IPS-20b (cell line): ENCODE measurements at regions not wholly inside any gene's neighbourhood (a gene's known extent, or its start where the extent isn't known, plus 50 kb on each side); places are given as distances from the start of the nearest gene placed in this dataset.

Experiments
- H3K27ac ChIP-seq: one replicate; pipeline ENCODE4 v1.5.1; 2013; ENCODE audit warnings: low read length
- H3K27me3 ChIP-seq: 2 replicates; pipeline ENCODE4 v1.6.1; 2013; ENCODE audit warnings: mild to moderate bottlenecking, low read length, inconsistent platforms; ENCODE audit not compliant: insufficient read depth
- H3K36me3 ChIP-seq: 2 replicates; pipeline ENCODE4 v1.6.1; 2013; ENCODE audit warnings: low read depth, mild to moderate bottlenecking, inconsistent platforms, low read length, moderate library complexity; ENCODE audit not compliant: insufficient read depth
- H3K4me1 ChIP-seq: 2 replicates; pipeline ENCODE4 v1.6.1; 2013; ENCODE audit warnings: mild to moderate bottlenecking, control low read depth, inconsistent platforms, low read length, moderate library complexity; ENCODE audit not compliant: insufficient read depth
- H3K4me3 ChIP-seq: 2 replicates; pipeline ENCODE4 v1.5.1; 2013; ENCODE audit warnings: mild to moderate bottlenecking, low read length, inconsistent platforms
- H3K9ac ChIP-seq: 2 replicates; pipeline ENCODE4 v1.6.1; 2013; ENCODE audit warnings: low read depth, mild to moderate bottlenecking, inconsistent platforms, low read length, moderate library complexity
- H3K9me3 ChIP-seq: 2 replicates; pipeline ENCODE4 v1.6.1; 2013; ENCODE audit warnings: mild to moderate bottlenecking, low read depth, low read length, inconsistent platforms; ENCODE audit not compliant: insufficient read depth

DNA sequence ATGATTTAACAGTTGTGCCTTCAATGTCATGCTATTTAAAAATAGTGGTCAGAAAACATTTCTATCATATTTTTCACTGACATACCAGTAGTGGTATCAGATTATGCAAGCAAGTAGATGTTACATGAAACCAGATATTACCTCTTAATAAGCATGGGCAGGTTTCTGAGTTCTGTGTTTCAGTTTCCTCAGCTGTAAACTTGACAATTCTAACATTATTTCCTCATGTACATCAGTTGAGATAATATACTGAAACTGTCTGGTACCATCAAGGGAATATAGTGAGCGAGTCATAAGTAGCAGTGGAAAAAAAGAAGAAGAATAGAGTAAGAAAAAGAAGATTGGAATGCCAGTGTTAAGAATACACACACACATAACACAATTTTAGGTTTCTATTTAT, 477.9 kb upstream of the MANEA start:
- Histone ChIP-seq H3K9ac (no peak overlapping the region), H3K4me3 (no peak overlapping the region), H3K27ac (no peak overlapping the region), H3K36me3 (no peaks in the 10 kb centered on the region), H3K9me3 (no peaks in the 10 kb centered on the region), H3K27me3 (no peaks in the 10 kb centered on the region), H3K4me1 (no peaks in the 10 kb centered on the region)

DNA sequence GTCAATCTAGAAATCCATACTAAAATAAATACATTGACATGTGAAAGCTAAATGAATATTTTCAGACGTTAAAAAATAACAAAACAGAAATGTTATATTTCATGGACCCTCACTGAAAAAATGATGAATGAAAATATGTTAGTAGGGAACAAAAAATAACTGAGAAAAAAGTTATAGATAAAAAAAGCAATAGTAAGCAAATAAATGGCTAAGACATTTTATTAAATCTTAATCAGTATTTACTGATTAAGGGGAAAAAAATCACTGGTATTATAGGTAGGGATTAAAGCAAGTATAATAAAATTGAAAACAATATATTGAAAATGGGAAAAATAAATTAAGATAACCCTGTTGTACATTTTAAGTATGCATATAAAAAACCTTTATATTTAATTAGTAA, 468.1 kb upstream of the MANEA start:
- H3K4me3 ChIP-seq: no peak overlapping the region
- no peaks in the 10 kb centered on the region for H3K27me3 ChIP-seq
- no peak overlapping the region for H3K27ac ChIP-seq
- H3K4me1 ChIP-seq: no peaks in the 10 kb centered on the region
- H3K36me3 ChIP-seq: no peaks in the 10 kb centered on the region
- H3K9ac ChIP-seq: no peak overlapping the region
- no peaks in the 10 kb centered on the region for H3K9me3 ChIP-seq

DNA sequence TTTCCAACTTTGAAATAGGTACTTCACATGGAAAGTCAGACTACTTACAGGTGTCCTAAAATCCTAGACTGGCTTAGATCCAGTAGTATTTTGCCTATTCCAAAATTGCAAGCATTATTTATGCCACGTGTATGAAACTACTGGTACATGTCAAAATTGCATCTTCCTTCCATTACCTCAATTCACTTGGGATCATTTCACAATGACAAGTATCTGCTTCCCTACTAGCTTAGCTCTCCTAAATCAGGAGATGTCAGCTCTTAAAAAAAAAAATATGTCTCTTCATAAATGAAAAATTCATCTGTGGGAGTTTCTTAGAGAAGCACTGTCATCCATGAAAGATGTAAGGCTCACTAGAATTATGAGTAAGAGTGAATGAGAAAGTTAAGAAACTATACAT, 466.6 kb upstream of the MANEA start:
- no peaks in the 10 kb centered on the region for H3K27me3 ChIP-seq
- H3K36me3 ChIP-seq: no peaks in the 10 kb centered on the region
- H3K9me3 ChIP-seq: no peaks in the 10 kb centered on the region
- no peak overlapping the region for H3K9ac ChIP-seq
- H3K4me3 ChIP-seq: no peak overlapping the region
- H3K27ac ChIP-seq: no peak overlapping the region
- H3K4me1 ChIP-seq: no peaks in the 10 kb centered on the region

DNA sequence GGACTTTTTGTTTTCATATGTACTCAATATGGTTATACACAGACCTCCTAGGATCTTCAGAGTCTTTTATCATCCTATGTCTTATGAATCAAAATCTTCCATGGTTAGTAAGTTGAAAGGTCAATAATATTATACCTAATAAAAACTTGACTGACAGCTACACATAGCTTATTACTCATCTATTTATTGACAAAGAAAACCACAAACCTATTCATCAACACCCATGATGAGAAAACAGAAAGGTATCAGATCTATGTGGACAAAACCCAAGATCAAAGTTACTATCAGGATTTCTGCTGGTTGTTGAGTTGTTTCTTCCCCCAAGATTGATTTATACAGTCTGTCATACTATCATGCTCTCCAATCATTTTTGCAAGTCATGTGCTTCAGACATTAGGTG, 460.1 kb upstream of the MANEA start:
- no peaks in the 10 kb centered on the region for H3K9me3 ChIP-seq
- H3K4me3 ChIP-seq: no peak overlapping the region
- H3K9ac ChIP-seq: no peak overlapping the region
- H3K4me1 ChIP-seq: no peaks in the 10 kb centered on the region
- H3K27ac ChIP-seq: no peak overlapping the region
- H3K36me3 ChIP-seq: no peaks in the 10 kb centered on the region
- no peaks in the 10 kb centered on the region for H3K27me3 ChIP-seq

DNA sequence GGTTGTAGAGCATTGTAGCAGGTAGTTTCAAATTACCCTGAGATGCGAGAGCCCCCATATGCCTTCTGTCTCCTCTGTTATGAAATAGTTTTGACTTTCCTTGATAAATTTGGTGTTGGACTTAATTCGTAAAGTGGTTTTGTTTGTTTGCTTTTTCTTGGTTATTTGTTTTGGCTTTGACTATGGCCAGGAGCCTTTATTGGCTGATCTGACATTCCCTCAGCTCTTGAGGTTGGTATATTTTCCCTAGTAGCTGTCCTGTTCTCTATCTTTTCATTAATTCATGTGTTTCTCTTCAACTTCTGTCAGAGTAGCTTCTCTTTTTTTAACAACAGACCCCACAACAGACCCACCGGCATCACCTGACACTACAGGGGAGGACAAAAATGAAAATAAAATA, 457.4 kb upstream of the MANEA start:
- H3K36me3 ChIP-seq: no peaks in the 10 kb centered on the region
- no peaks in the 10 kb centered on the region for H3K27me3 ChIP-seq
- no peak overlapping the region for H3K27ac ChIP-seq
- H3K4me1 ChIP-seq: no peaks in the 10 kb centered on the region
- H3K4me3 ChIP-seq: no peak overlapping the region
- no peaks in the 10 kb centered on the region for H3K9me3 ChIP-seq
- no peak overlapping the region for H3K9ac ChIP-seq

DNA sequence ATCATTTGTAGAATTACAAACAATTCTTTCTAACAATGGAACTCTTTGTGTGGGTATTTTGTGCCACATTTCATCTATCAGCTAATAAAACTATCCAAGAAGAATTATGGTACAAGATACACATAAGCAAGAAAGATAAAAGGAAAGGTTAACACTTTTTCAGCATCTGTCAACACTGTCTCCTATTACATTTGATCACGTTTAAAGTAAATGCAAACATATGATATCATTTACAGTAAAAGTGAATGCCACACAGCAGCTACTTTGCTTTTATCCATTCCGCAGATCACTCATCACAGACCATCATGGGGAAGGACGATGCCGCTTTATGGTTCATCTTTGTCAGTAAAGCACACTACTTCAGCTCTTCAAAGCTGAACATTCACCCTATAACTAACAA, 456.4 kb upstream of the MANEA start:
- Histone ChIP-seq H3K4me3 (no peak overlapping the region), H3K27me3 (no peaks in the 10 kb centered on the region), H3K9ac (no peak overlapping the region)

DNA sequence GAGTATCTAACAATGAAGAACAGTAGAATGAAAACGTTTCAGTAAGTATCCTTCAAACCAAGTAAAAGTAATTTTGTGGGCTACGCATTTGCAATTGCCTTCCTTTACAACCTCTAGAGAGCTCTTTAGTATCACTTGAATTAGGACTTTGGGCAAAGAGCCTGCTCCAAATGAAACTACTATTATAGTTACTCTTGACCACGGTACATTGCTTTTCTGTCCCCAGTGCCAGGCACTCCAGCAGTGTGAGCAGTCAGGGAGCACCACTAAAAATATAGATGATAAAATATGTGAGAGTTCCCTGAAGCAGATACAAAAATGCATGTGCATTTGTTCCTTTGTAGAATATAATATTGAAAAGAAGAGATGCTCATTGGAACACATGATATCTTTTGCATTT, 450.1 kb upstream of the MANEA start:
- Histone ChIP-seq H3K4me1 (no peaks in the 10 kb centered on the region), H3K27ac (no peak overlapping the region), H3K9ac (no peak overlapping the region), H3K4me3 (no peak overlapping the region), H3K36me3 (no peaks in the 10 kb centered on the region), H3K27me3 (no peaks in the 10 kb centered on the region), H3K9me3 (no peaks in the 10 kb centered on the region)

More for the DNA sequence above, 456.4 kb upstream of the MANEA start:
- no peak overlapping the region for H3K27ac ChIP-seq
- no peaks in the 10 kb centered on the region for H3K36me3 ChIP-seq
- H3K9me3 ChIP-seq: no peaks in the 10 kb centered on the region
- no peaks in the 10 kb centered on the region for H3K4me1 ChIP-seq

DNA sequence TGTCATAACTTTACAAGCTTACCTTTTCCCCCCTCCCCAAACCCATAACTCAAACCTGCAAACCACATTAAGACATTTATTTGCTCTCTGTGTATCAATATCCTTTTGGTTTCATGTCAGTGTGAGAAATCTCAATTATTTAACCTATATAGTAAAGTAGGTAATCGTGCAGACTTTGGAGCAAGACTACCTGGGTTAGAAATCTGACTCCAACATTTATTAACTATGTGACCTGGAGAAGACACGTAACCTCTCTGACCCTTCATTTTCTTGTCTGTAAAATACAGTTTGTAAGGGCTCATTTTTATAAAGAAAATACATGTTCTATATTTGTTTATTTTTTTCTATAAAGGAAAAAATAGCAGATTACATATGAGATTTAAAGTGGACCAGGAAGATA, 448.9 kb upstream of the MANEA start:
- Histone ChIP-seq H3K4me1 (no peaks in the 10 kb centered on the region), H3K9me3 (no peaks in the 10 kb centered on the region), H3K4me3 (no peak overlapping the region), H3K36me3 (no peaks in the 10 kb centered on the region), H3K27me3 (no peaks in the 10 kb centered on the region), H3K9ac (no peak overlapping the region), H3K27ac (no peak overlapping the region)

DNA sequence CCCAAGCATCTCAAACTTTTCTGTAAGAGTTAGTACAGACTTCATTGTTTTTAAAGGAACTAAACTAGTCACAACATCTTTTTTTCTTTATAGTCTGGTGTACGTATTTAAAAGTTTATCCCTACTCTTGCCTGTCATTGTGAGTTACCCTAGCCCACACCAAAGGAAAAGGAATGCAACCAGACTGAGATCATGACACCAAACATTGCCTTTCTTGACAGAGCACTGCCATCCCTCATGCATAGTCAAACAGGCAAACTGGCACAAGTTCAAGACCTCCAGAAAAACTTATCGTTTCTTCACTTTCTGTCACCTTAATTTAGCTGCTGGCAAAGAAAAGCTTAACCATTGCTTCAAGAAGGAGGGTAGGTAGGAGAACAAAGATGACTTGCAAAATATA, 448.4 kb upstream of the MANEA start:
- no peaks in the 10 kb centered on the region for H3K36me3 ChIP-seq
- H3K9me3 ChIP-seq: no peaks in the 10 kb centered on the region
- no peak overlapping the region for H3K27ac ChIP-seq
- no peaks in the 10 kb centered on the region for H3K27me3 ChIP-seq
- no peaks in the 10 kb centered on the region for H3K4me1 ChIP-seq
- H3K9ac ChIP-seq: no peak overlapping the region
- no peak overlapping the region for H3K4me3 ChIP-seq

DNA sequence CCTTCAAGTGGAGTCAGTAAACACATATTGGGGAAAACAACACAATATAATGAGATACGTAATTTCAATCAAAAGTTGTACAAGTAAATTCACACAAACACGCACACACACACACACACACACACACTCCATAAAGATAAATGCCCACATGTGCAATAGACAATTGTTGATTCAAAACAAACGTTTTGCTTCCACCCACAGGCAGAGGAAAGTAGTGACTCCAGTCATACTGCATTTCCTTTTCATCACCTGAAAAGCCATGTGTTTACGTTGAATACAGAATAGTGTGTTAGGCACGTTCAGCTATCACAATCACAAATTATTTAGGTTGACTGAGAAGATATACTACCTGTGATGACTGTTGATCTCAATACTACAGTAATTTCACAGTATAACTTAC, 443.8 kb upstream of the MANEA start:
- Histone ChIP-seq H3K36me3 (no peaks in the 10 kb centered on the region), H3K9ac (no peak overlapping the region), H3K27me3 (no peaks in the 10 kb centered on the region), H3K4me1 (no peaks in the 10 kb centered on the region), H3K9me3 (no peaks in the 10 kb centered on the region), H3K4me3 (no peak overlapping the region), H3K27ac (no peak overlapping the region)

DNA sequence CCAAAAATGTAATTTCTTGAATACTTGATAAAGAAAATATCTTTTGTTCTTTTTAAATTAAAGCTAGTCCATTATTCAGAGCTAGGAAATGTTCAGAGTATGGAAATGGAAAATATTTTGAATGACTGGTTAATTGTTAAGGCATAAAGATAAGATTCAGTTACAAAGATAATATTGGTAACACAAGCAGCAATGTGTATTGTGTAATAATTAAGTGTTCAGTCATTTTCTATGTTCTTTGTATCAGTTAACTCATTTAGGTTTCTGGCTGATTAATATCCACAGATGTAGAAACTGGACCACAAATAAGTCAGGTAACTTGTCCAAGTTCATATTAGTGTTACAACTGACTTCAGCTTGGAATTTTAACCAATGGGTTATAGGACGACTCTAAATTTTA, 442.2 kb upstream of the MANEA start:
- Histone ChIP-seq H3K36me3 (no peaks in the 10 kb centered on the region), H3K9me3 (no peaks in the 10 kb centered on the region), H3K9ac (no peak overlapping the region), H3K4me3 (no peak overlapping the region), H3K4me1 (no peaks in the 10 kb centered on the region), H3K27me3 (no peaks in the 10 kb centered on the region), H3K27ac (no peak overlapping the region)

DNA sequence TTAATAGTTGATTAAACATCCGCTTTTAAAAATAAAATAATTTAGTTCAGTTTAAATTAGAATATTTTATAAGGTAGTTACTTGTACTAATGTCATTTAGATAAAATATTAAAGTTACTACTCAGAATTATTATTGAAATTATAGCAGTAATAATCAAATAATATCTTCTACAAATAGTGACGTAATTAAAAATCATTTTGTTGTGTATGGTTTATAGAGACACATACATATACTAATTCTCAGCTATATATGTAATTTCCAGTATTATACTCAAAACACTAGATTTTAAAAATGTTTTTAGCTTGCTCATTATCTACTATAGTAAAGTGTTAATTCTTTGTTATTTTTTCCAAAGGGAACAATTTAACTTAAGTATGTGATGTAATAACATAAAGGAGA, 435.2 kb upstream of the MANEA start:
- H3K9ac ChIP-seq: no peak overlapping the region
- H3K4me3 ChIP-seq: no peak overlapping the region

More for the DNA sequence above, 435.2 kb upstream of the MANEA start:
- H3K36me3 ChIP-seq: no peaks in the 10 kb centered on the region
- H3K27me3 ChIP-seq: no peaks in the 10 kb centered on the region
- H3K9me3 ChIP-seq: no peaks in the 10 kb centered on the region
- H3K27ac ChIP-seq: no peak overlapping the region
- no peaks in the 10 kb centered on the region for H3K4me1 ChIP-seq
